ENCODE measurements at regions not wholly inside any gene's neighbourhood (a gene's known extent, or its start where the extent isn't known, plus 50 kb on each side); places are given as distances from the start of the nearest gene placed in this dataset.

- TF ChIP-seq SUZ12 (IDR thresholded peaks at IDR 0.05; ENCODE audit: extremely low read depth, insufficient read depth, insufficient read length) (no peak), YY1 (IDR thresholded peaks at IDR 0.05; ENCODE audit: insufficient read depth, insufficient read length) (no peak), ZNF274 (IDR thresholded peaks at IDR 0.05; ENCODE audit: low read depth, low read length) (no peak)
Measured at GRCh38 chr13:103410002-103410401, 343.8 kb upstream of the SLC10A2 start.
